Osteoblast (primary cell): ENCODE measurements at regions not wholly inside any gene's neighbourhood (a gene's known extent, or its start where the extent isn't known, plus 50 kb on each side); places are given as distances from the start of the nearest gene placed in this dataset.

Source experiments
- DNase-seq: peaks from one replicate; pipeline ENCODE4 v3.0.0; 2011; ENCODE audit warnings: low spot score, mixed read lengths; ENCODE audit not compliant: insufficient read length; ENCODE audit errors: missing footprints
- H2AFZ ChIP-seq: 2 replicates; pipeline ENCODE4 v1.6.0; 2011; ENCODE audit warnings: mild to moderate bottlenecking, low read length
- H3K27ac ChIP-seq: 2 replicates; pipeline ENCODE4 v1.5.1; 2011; ENCODE audit warnings: mild to moderate bottlenecking, low read depth, low read length, moderate library complexity
- H3K27me3 ChIP-seq: 2 replicates; pipeline ENCODE4 v1.6.0; 2012; ENCODE audit warnings: mild to moderate bottlenecking, control low read depth, inconsistent platforms, low read length, moderate library complexity; ENCODE audit not compliant: insufficient read depth
- H3K36me3 ChIP-seq: 2 replicates; pipeline ENCODE4 v1.5.1; 2011; ENCODE audit warnings: mild to moderate bottlenecking, low read length, control low read depth, moderate library complexity; ENCODE audit not compliant: insufficient read depth
- H3K4me1 ChIP-seq: 2 replicates; pipeline ENCODE4 v1.5.1; 2011; ENCODE audit warnings: mild to moderate bottlenecking, low read length, control low read depth, moderate library complexity; ENCODE audit not compliant: insufficient read depth
- H3K4me2 ChIP-seq: 2 replicates; pipeline ENCODE4 v1.6.0; 2011; ENCODE audit warnings: mild to moderate bottlenecking, low read length; ENCODE audit not compliant: insufficient read depth
- H3K4me3 ChIP-seq: fragments of 200-600 bp; sonication (generic); 3 replicates; pipeline ENCODE4 v1.5.1; 2012; ENCODE audit warnings: mild to moderate bottlenecking, low read length, inconsistent platforms; ENCODE audit not compliant: insufficient read depth
- H3K79me2 ChIP-seq: 2 replicates; pipeline ENCODE4 v1.6.0; 2012; ENCODE audit warnings: mild to moderate bottlenecking, low read length, control low read depth, inconsistent platforms; ENCODE audit not compliant: insufficient read depth
- H3K9me3 ChIP-seq: 2 replicates; pipeline ENCODE4 v1.5.1; 2011; ENCODE audit warnings: low read depth, low read length, control low read depth
- H4K20me1 ChIP-seq: 2 replicates; pipeline ENCODE4 v1.6.0; 2012; ENCODE audit warnings: mild to moderate bottlenecking, low read length, control low read depth; ENCODE audit not compliant: insufficient read depth
- TF ChIP-seq, protein P1 (sequence below): IDR thresholded peaks from 2 replicates; pipeline ENCODE4 v1.5.1; 2011; ENCODE audit warnings: mild to moderate bottlenecking, low read depth, low read length, moderate library complexity; ENCODE audit errors: extremely low read depth

DNA sequence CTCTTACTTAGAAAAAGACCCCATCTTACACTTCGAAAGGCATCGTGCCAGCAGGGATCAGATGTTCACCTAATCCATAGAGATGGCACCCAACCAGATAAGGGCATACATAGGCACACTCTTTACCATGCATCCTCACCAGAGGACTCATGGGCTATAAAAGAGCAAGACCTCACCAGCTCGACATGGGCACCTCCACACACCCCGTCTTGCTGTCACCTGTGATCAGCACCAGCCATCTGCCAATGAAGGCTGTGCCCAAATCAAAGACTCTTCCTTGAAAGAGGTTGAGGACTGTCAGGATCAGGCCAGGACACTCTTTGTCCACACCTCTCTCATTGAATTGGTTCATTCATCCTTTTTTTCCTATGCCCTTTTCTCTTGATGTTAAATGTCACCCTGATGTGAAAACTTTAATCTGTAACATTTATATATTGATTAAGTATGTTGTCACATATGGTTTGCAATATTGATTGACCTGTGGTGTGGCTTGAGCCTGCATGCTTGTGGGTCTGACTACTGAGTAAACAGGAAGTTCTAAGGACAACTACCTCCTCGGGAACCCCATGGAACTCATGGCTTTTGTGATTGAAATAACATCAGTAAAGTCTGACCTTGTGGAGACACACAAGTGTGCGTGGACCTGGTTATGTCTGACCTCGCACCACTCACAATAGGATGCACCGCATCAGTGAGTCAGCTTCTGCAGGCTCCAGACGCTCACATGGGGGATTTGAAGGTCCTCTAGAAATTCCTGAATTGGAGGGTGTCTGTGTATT, 75.5 kb downstream of the HTR5A start:
- Histone ChIP-seq H4K20me1 (no peaks in the 10 kb centered on the region), H3K27ac (no peak overlapping the region), H3K79me2 (no peaks in the 10 kb centered on the region), H3K4me3 (no peak overlapping the region), H3K4me1 (no peaks in the 10 kb centered on the region), H2AFZ (no peak overlapping the region), H3K36me3 (no peaks in the 10 kb centered on the region), H3K9me3 (no peaks in the 10 kb centered on the region), H3K27me3 (no peaks in the 10 kb centered on the region), H3K4me2 (no peak overlapping the region)
- DNase-seq: no peak
- TF ChIP-seq, protein P1, sequence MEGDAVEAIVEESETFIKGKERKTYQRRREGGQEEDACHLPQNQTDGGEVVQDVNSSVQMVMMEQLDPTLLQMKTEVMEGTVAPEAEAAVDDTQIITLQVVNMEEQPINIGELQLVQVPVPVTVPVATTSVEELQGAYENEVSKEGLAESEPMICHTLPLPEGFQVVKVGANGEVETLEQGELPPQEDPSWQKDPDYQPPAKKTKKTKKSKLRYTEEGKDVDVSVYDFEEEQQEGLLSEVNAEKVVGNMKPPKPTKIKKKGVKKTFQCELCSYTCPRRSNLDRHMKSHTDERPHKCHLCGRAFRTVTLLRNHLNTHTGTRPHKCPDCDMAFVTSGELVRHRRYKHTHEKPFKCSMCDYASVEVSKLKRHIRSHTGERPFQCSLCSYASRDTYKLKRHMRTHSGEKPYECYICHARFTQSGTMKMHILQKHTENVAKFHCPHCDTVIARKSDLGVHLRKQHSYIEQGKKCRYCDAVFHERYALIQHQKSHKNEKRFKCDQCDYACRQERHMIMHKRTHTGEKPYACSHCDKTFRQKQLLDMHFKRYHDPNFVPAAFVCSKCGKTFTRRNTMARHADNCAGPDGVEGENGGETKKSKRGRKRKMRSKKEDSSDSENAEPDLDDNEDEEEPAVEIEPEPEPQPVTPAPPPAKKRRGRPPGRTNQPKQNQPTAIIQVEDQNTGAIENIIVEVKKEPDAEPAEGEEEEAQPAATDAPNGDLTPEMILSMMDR: no peak

DNA sequence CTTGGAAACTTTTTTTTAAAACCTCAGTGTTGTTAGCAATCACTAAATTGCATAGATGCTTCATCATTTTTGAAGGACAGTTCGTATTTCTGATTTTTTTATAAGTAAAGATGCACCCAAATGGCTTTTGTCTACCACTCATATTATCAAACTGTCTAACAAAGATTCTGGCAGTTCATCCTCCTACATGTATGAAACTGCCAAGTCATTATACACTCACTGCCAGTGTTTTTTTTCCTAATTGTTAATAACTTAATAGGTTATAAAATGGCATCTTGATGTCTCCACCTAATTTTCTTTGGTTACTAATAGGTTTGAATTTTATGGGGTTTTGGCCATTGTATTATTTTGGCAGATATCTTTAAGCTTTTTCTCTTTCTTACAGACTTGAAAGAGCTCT, 77.0 kb downstream of the HTR5A start:
- no peak overlapping the region for H3K4me2 ChIP-seq
- H2AFZ ChIP-seq: no peak overlapping the region
- H3K4me3 ChIP-seq: no peak overlapping the region
- no peaks in the 10 kb centered on the region for H3K36me3 ChIP-seq
- no peak for DNase-seq
- H4K20me1 ChIP-seq: no peaks in the 10 kb centered on the region
- H3K79me2 ChIP-seq: no peaks in the 10 kb centered on the region
- no peaks in the 10 kb centered on the region for H3K27me3 ChIP-seq
- no peaks in the 10 kb centered on the region for H3K4me1 ChIP-seq
- no peaks in the 10 kb centered on the region for H3K9me3 ChIP-seq
- TF ChIP-seq, protein P1: no peak
- no peak overlapping the region for H3K27ac ChIP-seq

DNA sequence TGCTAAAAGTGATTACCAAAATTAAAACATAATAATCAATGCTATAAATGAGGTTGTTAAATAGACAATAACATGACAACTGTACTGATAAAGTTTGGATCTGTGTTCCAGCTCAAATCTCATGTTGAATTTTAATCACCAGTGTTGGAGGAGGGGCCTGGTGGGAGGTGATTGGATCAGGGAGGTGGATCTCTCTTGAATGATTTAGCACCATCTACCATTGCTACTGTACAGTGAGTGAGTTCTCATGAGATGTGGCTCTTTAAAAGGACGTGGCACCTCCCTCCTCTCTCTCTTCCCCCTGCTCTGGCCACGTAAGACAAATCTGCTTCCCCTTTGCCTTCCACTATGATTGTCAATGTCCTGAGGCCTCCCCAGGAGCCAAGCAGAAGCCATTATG, 77.5 kb downstream of the HTR5A start:
- no peaks in the 10 kb centered on the region for H3K36me3 ChIP-seq

GRCh38 chr7:155153676-155154075, 83.6 kb downstream of the HTR5A start:
- H3K4me1 ChIP-seq: no peaks in the 10 kb centered on the region
- no peaks in the 10 kb centered on the region for H3K9me3 ChIP-seq
- no peak overlapping the region for H3K4me2 ChIP-seq
- no peak overlapping the region for H3K27ac ChIP-seq
- H4K20me1 ChIP-seq: no peaks in the 10 kb centered on the region
- H3K27me3 ChIP-seq: no peaks in the 10 kb centered on the region
- H3K4me3 ChIP-seq: no peak overlapping the region
- no peak overlapping the region for H2AFZ ChIP-seq
- DNase-seq: no peak
- H3K36me3 ChIP-seq: no peaks in the 10 kb centered on the region
- H3K79me2 ChIP-seq: no peaks in the 10 kb centered on the region
- TF ChIP-seq, protein P1: no peak

More for the DNA sequence above, 77.5 kb downstream of the HTR5A start:
- no peaks in the 10 kb centered on the region for H3K9me3 ChIP-seq
- H3K79me2 ChIP-seq: no peaks in the 10 kb centered on the region
- DNase-seq: no peak
- H3K4me3 ChIP-seq: no peak overlapping the region
- H3K27ac ChIP-seq: no peak overlapping the region
- TF ChIP-seq, protein P1: no peak
- H2AFZ ChIP-seq: no peak overlapping the region
- H3K4me1 ChIP-seq: no peaks in the 10 kb centered on the region
- no peaks in the 10 kb centered on the region for H3K27me3 ChIP-seq
- H4K20me1 ChIP-seq: no peaks in the 10 kb centered on the region
- no peak overlapping the region for H3K4me2 ChIP-seq
